ENCODE measurements at regions not wholly inside any gene's neighbourhood (a gene's known extent, or its start where the extent isn't known, plus 50 kb on each side); places are given as distances from the start of the nearest gene placed in this dataset.
"Not testable (repeated sequence)": the region's sequence is repeated elsewhere in the genome, so short reads cannot be mapped to it uniquely, and the experiment has no call there.

DNA sequence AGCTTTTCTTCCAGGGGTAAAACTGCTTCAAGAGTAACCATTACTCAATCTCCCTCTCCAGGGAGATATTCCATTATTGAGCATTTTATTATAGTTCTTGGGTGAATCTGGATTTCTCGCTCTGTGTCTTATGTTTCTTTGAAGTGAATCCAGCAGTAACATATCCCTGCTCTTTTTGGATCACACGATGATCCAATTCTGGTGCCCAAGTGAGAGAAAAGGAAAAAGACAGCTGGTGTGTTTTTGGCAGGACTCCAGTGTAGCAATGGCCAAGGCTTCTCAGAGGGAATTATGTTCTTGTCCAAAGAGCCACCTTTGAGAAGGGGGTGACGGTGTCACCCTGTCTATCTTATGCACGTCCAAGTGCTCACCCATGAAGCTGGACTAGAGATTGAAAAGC, 140.3 kb upstream of the ERRFI1 start:
- DNase-seq = no peak

DNA sequence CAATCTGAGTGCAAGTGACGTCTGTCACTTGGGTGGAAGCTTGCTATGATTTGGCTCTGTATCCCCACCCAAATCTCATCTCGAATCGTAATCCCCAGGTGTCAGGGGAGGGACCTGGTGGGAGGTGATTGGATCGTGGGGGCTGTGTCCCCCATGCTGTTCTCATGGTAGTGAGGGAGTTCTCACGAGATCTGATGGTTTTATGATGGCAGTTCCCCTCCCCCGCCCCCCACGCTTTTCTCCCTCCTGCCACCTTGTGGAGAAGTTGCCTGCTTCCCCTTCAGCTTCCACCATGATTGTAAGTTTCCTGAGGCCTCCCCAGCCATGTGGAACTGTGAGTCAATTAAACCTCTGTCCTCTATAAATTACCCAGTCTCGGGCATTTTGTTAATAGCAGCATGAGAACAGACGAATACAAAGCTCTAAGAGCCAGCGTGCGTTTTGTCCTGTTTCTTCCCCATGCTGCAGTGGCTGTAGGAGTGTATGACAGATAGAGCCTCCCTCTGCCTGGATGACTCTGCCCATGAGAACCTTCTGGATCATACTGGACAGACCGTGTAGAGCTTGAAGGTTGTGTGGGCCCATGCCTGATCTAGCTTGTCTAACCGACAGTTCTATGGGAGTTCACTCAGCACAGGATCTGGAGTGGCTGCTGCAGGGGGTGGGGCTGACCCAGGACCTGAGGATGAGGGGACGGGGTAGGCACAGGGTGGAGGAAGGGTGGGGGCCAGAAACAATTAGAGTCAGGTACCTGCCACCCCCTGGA, 139.7 kb upstream of the ERRFI1 start:
- no peak for DNase-seq

DNA sequence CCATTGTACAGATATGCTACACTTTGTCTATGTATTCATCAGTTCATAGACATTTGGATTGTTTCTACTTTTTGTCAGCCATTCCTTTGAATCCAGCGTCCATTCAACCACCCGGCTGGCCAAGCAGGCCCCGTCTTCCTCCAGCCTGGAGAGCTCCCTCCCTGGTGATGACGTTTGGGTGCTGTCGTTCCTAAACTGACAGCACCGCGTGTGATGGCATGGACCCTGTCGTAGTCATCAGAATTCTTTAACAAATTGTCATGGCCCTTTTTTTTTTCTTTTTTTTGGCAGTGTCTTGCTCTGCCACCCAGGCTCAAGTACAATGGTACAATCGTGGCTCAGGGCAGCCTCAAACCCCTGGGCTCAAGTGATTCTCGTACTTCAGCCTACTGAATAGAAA, 138.6 kb upstream of the ERRFI1 start:
- DNase-seq = no peak

DNA sequence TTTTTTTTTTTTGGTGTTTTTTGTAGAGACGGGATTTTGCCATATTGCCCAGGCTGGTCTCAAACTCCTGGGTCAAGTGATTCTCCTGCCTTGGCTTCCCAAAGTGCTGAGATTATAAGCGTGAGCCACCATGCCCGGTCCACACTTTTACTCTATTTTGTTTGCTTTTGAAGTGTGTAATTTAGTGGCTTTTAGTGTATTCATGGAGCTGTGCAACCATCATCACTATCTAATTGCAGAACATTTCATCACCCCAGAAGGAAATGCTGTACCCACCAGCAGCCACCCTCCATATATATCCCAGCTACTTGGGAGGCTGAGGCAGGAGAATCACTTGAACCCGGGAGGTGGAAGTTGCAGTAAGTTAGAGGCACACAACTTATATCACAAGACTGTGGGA, 136.9 kb upstream of the ERRFI1 start:
- no peak for DNase-seq

GRCh38 chr1:8162168-8162567, 136.1 kb upstream of the ERRFI1 start:
- DNase-seq = no peak

GRCh38 chr1:8161546-8162105, 135.5 kb upstream of the ERRFI1 start:
- DNase-seq = no peak

DNA sequence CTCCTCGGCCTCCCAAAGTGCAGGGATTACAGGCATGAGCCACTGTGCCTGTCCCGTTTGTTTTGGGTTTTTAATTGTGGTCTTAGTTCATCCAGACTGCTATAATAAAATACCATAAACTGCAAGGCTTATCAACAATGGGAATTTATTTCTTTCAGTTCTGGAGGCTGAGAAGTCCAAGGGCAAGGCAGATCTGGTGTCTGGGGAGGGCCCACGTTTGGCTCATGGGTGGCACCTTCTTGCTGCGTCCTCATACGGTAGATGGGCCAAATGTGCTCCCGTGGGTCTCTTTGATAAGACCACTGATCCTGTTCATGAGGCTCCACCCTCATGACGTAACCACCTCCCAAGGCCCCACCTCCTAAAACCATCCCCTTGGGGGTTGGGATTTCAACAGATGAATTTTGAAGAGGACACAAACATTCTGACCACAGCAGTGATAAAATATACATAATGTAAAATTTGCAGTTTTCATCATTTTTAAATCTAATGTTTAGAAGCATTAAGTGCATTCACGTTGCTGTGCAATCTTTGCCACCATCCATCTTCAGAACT, 133.4 kb upstream of the ERRFI1 start:
- DNase-seq = no peak

DNA sequence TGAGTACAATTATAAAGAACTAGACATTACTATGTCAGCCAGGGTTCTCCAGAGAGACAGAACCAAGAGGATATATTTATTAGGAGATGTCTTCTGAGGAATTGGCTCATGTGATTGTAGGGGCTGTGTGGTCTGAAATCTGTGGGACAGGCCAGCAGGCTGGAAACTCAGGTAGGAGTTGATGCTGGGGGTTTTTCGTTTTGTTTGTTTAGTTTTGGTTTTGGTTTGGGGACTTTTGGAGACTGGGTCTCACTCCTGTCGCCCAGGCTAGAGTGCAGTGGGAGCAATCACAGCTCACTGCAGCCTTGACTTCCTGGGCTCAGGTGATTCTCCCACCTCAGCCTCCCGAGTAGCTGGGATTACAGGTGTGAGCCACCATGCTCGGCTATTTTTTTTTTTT, 132.9 kb upstream of the ERRFI1 start:
- no peak for DNase-seq

DNA sequence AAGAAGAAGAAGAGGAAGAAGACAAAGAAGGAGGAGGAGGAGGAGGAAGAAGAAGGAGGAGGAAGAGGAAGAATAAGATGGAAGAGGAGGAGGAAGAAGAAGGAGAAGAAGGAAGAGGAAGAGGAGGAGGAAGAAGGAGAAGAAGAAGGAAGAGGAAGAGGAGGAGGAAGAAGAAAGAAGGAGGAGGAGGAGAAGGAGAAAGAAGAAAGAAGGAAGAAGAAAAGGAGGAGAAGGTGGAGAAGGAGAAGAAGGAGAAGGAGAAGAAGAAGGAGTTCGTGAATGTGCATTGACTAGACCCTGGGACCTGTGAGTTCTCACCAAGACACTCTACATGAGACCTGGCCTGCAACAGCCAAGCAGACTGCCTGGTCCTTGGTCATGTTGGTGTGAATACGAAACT, 131.7 kb upstream of the ERRFI1 start:
- no peak for DNase-seq

DNA sequence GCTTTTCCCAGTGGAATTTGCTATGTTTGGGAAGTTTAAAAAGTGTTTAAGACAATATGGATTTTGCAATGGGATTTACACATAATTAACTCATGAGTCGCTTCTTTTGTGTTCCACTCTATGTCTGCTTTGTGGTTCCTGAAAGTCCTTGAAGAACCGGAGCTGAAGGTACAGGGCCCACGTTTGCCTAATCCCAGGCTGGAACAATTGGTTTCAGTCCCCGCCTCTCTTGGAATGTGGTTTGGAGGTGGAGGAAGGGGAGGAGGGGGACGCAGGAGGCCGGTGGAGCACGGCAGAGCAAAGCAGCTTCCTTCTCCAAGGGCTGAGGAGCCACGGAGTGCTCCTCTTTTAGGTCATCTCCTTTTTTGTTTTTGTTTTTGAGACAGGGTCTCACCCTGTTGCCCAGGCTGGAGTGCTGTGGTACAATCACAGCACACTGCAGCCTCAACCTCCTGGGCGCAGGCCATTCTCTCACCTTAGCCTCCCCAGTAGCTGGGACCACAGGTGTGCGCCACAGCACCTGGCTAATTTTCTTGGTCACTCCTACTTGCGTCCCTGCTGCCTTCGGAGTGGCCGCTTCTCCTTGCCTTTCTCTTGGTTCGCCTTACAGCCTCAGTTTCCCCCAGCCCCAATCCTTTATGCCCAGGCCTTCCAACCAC, 129.5 kb upstream of the ERRFI1 start:
- no peak for DNase-seq

GRCh38 chr1:8154621-8155052, 128.5 kb upstream of the ERRFI1 start:
- peak; percentile 74 for DNase-seq

DNA sequence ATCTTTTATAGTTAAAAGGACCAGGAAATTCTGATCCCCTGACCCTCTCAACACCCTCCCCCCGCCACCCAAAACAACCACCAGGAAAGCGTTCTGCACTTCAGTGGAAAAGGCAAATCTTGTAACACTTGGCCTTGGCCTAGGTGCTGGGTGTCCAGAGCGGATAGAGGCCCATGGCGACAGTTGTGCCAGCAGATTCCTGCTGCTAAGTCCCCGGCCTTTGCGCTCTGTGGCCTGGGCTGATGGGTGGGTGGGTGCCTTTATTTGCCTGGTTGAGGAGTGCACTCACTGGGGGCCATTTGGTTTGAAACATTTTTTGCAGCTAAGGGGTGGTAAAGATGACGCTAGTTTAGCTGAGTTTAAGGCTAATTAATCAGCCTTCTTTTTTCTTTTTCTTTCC, 127.9 kb upstream of the ERRFI1 start:
- no peak for DNase-seq

DNA sequence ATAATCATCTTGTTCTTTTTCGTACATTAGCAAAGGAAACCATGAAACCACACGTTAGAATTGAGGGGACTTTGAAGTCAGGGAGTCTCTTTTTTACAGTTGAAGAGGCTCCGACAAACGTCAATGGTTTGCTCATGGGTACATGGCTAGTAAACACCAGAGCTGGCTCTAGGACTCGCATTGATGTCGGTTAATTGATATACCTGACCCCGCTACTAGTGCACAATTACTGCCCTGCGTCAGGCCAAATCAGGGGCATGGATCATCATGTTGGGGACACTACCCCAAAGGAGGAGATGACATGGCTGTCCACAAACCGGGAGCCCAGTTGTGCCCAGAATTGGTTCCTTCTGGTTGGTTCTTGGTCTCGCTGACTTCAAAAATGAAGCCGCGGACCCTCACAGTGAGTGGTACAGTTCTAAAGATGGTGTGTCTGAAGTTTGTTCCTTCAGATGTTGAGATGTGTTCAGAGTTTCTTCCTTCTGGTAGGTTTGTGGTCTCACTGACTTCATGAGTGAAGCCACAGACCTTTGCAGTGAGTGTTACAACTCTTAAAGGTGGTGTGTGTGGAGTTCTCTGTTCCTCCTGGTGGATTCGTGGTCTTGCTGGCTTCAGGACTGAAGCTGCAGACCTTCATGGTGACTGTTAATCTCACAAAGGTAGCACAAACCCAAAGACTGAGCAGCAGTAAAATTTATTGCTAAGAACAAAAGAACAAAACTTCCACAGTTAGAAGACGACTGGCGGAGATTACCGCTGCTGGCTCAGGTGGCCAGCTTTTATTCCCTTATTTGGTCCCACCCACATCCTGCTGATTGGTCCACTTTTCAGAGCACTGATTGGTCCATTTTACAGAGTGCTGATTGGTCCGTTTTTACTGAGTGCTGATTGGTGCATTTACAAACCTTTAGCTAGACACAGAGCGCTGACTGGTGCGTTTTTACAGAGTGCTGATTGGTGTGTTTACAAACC, 126.9 kb upstream of the ERRFI1 start:
- no peak for DNase-seq

DNA sequence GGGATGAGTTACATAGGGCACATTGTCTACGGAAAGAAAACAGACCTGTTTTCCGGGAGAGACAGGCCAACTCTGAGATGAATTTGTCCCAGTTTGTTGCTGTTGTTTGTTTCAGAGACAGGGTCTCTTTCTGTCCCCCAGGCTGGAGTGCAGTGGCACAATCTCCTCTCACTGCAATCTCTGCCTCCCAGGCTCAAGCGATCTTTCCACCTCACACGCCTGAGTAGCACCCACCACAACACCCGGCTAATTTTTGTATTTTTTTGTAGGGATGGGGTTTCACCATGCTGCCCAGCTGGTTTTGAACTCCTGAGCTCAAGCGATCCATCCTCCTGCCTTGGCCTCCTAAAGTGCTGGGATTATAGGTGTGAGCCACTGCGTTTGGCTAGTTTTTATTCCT, 125.5 kb upstream of the ERRFI1 start:
- DNase-seq = no peak

GRCh38 chr1:8149756-8150155, 123.6 kb upstream of the ERRFI1 start:
- DNase-seq = not testable (repeated sequence)

- no peak for DNase-seq
Observed at GRCh38 chr1:8147956-8148355, 121.8 kb upstream of the ERRFI1 start.

- DNase-seq = no peak
Observed at GRCh38 chr1:8146257-8146855, 120.2 kb upstream of the ERRFI1 start.

DNA sequence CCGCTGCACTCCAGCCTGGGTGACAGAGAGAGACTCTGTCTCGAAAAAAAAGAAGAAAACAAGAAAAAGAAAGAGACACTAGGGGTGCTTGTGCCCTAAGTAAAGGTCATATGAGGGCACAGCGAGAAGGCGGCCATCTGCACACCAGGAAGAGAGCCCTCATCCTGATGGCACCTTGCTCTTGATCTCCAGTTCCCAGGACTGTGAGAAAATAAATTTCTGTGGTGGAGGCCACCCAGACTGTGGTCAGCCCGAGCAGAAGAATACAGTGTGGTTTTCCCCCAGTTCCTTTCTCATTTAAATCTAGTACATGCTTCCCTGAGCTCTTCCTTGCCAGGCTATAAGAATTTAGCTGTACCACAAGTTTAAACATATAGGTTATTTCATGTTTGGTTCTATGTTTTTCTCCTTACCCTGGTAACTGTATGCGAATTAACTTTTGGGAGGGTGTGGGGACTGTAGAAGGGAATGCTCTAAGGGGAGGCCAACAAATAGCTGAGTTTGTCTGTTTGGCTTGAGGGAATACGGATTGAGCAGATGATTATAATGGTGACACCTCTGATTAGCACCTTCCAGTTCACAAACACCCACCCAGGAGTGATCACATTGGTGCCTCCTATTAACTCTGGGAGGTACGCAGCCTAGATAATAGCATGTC, 119.6 kb upstream of the ERRFI1 start:
- no peak for DNase-seq

DNA sequence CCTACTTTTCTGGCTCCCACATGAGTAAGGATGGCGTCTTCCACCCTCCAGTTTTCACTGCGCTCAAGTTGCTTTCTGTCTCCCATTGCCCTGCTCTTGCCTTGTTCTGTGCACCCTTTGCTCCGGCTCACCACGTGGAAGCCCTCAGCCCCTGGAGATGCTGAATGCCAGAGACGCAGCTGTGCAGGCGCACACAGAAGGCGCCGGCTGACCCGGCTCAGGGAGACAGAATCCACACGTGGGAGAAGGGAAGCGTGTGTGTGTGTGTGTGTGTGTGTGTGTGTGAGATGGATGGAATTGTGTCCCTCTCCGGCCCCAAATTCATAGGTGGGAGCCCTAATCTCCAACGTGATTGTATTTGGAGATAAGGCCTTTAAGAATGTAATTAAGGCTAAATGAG, 118.2 kb upstream of the ERRFI1 start:
- no peak for DNase-seq

DNA sequence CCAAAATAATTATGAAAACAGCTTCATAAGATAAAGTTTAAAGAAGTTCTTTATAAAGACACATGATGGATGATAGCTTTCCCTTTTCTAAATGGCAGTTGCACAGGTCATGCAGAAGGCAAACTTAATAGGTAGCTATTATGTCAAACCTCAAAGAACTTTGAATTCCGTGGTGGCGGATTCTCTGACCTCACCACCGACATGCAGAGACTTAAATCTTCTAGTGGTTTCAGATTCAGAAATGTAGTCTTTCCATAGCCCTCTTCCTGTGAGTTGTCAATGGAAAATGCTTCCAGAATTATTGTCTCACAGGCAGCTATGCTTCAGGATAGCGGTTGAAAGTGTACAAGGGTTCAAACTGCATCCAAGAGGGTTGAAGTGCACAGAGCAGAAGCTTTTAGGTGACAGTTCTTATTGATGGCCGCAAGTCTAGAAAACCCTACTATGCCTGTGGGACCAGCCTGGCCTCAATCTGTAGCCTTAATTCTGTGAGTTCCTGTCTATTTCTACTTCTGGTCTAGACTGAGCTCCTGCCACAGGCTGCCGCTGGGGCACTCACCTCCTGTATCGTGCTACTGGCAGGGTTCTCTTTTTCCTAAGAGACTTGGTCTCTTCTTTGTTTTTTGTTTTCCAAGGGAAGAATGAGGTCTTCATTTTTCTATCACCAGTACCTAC, 117.0 kb upstream of the ERRFI1 start:
- no peak for DNase-seq

- DNase-seq = no peak
Observed at GRCh38 chr1:8139941-8140340, 113.8 kb upstream of the ERRFI1 start.
